Muscle layer of duodenum (tissue), 2 donors: ENCODE measurements at regions not wholly inside any gene's neighbourhood (a gene's known extent, or its start where the extent isn't known, plus 50 kb on each side); places are given as distances from the start of the nearest gene placed in this dataset.

Experiments
- H3K27ac ChIP-seq: one replicate; pipeline ENCODE4 v1.7.0; 2013; ENCODE audit warnings: mild to moderate bottlenecking, low read length
- H3K27me3 ChIP-seq: one replicate; pipeline ENCODE4 v1.7.0; 2013; ENCODE audit warnings: low read depth, mild to moderate bottlenecking, control low read depth, low read length
- H3K36me3 ChIP-seq, 2 donors: one replicate each; pipeline ENCODE4 v1.7.0; 2013; ENCODE audit warnings: low read length in 2 of 2, control low read depth in 1 of 2, mild to moderate bottlenecking in 1 of 2; ENCODE audit not compliant: insufficient read depth in 2 of 2, control insufficient read depth in 1 of 2
- H3K4me1 ChIP-seq, 2 donors: one replicate each; pipeline ENCODE4 v1.7.0; 2013; ENCODE audit warnings: low read length in 2 of 2, mild to moderate bottlenecking in 2 of 2, control low read depth in 1 of 2, moderate library complexity in 1 of 2; ENCODE audit not compliant: insufficient read depth in 2 of 2, control insufficient read depth in 1 of 2
- H3K4me3 ChIP-seq, 2 donors: one replicate each; pipeline ENCODE4 v1.7.0; 2013; ENCODE audit warnings: low read length in 2 of 2, low read depth in 1 of 2, mild to moderate bottlenecking in 1 of 2
- H3K9me3 ChIP-seq, 2 donors: one replicate each; pipeline ENCODE4 v1.7.0; 2013; ENCODE audit warnings: low read length in 2 of 2, control low read depth in 1 of 2, mild to moderate bottlenecking in 1 of 2; ENCODE audit not compliant: control insufficient read depth in 1 of 2
- donor health status: healthy.

- Histone ChIP-seq H3K4me3 (no peak overlapping the region), H3K4me1 (peaks cover 0 to 6% of the 10 kb centered on the region in 2 donors), H3K27me3 (no peaks in the 10 kb centered on the region), H3K36me3 (no peaks in the 10 kb centered on the region), H3K9me3 (no peaks in the 10 kb centered on the region), H3K27ac (peak overlapping the region; percentile 13)
These were observed 216.0 kb downstream of the HAPSTR1 start for GRCh38 chr16:9307446-9307845.

- H3K4me3 ChIP-seq = no peak overlapping the region
- no peaks in the 10 kb centered on the region for H3K36me3 ChIP-seq
- peak overlapping the region; percentile 13 for H3K27ac ChIP-seq
- no peaks in the 10 kb centered on the region for H3K9me3 ChIP-seq
- H3K27me3 ChIP-seq = no peaks in the 10 kb centered on the region
- H3K4me1 ChIP-seq = peaks cover 0 to 6% of the 10 kb centered on the region in 2 donors
These were observed 216.9 kb downstream of the HAPSTR1 start for GRCh38 chr16:9308356-9308801.

- no peaks in the 10 kb centered on the region for H3K9me3 ChIP-seq
- H3K4me3 ChIP-seq = no peak overlapping the region
- peak overlapping the region; percentile 74 for H3K27ac ChIP-seq
- H3K27me3 ChIP-seq = no peaks in the 10 kb centered on the region
- no peaks in the 10 kb centered on the region for H3K36me3 ChIP-seq
- peaks cover 0 to 6% of the 10 kb centered on the region in 2 donors for H3K4me1 ChIP-seq
These were observed 217.4 kb downstream of the HAPSTR1 start for GRCh38 chr16:9308850-9309249.

- H3K4me3 ChIP-seq = no peak overlapping the region
- H3K27ac ChIP-seq = no peak overlapping the region
- H3K27me3 ChIP-seq = no peaks in the 10 kb centered on the region
- no peaks in the 10 kb centered on the region for H3K36me3 ChIP-seq
- H3K4me1 ChIP-seq = peaks cover 0 to 6% of the 10 kb centered on the region in 2 donors
- no peaks in the 10 kb centered on the region for H3K9me3 ChIP-seq
These were observed 218.4 kb downstream of the HAPSTR1 start for GRCh38 chr16:9309844-9310243.

GRCh38 chr16:9311303-9311954 lies 220.0 kb downstream of the HAPSTR1 start:
- H3K36me3 ChIP-seq = no peaks in the 10 kb centered on the region
- peaks cover 0 to 6% of the 10 kb centered on the region in 2 donors for H3K4me1 ChIP-seq
- no peak overlapping the region for H3K27ac ChIP-seq
- no peak overlapping the region for H3K4me3 ChIP-seq
- H3K9me3 ChIP-seq = no peaks in the 10 kb centered on the region
- H3K27me3 ChIP-seq = no peaks in the 10 kb centered on the region

GRCh38 chr16:9316008-9316407 lies 224.6 kb downstream of the HAPSTR1 start:
- H3K4me1 ChIP-seq = no peaks in the 10 kb centered on the region
- H3K36me3 ChIP-seq = no peaks in the 10 kb centered on the region
- peaks cover 0 to 3% of the 10 kb centered on the region in 2 donors for H3K9me3 ChIP-seq
- H3K27me3 ChIP-seq = no peaks in the 10 kb centered on the region
- no peak overlapping the region for H3K27ac ChIP-seq
- H3K4me3 ChIP-seq = no peak overlapping the region

- Histone ChIP-seq H3K27me3 (no peaks in the 10 kb centered on the region), H3K4me1 (no peaks in the 10 kb centered on the region), H3K4me3 (no peak overlapping the region), H3K36me3 (no peaks in the 10 kb centered on the region), H3K9me3 (peaks cover 0 to 3% of the 10 kb centered on the region in 2 donors), H3K27ac (no peak overlapping the region)
These were observed 225.2 kb downstream of the HAPSTR1 start for GRCh38 chr16:9316615-9317014.

GRCh38 chr16:9318764-9319163 lies 227.3 kb downstream of the HAPSTR1 start:
- Histone ChIP-seq H3K4me1 (no peaks in the 10 kb centered on the region), H3K27ac (no peak overlapping the region), H3K9me3 (peaks cover 0 to 3% of the 10 kb centered on the region in 2 donors), H3K4me3 (no peak overlapping the region), H3K27me3 (no peaks in the 10 kb centered on the region), H3K36me3 (no peaks in the 10 kb centered on the region)

- no peak overlapping the region for H3K27ac ChIP-seq
- peaks cover 0 to 3% of the 10 kb centered on the region in 2 donors for H3K9me3 ChIP-seq
These were observed 231.3 kb downstream of the HAPSTR1 start for GRCh38 chr16:9322769-9323168.

GRCh38 chr16:9323170-9323569 lies 231.7 kb downstream of the HAPSTR1 start:
- Histone ChIP-seq H3K9me3 (peaks cover 0 to 3% of the 10 kb centered on the region in 2 donors), H3K4me1 (no peaks in the 10 kb centered on the region), H3K4me3 (no peak overlapping the region), H3K36me3 (no peaks in the 10 kb centered on the region), H3K27ac (no peak overlapping the region), H3K27me3 (no peaks in the 10 kb centered on the region)

More at GRCh38 chr16:9322769-9323168, 231.3 kb downstream of the HAPSTR1 start:
- no peaks in the 10 kb centered on the region for H3K4me1 ChIP-seq
- no peaks in the 10 kb centered on the region for H3K36me3 ChIP-seq
- no peak overlapping the region for H3K4me3 ChIP-seq
- H3K27me3 ChIP-seq = no peaks in the 10 kb centered on the region

GRCh38 chr16:9327253-9327652 lies 235.8 kb downstream of the HAPSTR1 start:
- H3K27me3 ChIP-seq = no peaks in the 10 kb centered on the region
- H3K9me3 ChIP-seq = no peaks in the 10 kb centered on the region
- H3K4me1 ChIP-seq = peaks cover 0 to 9% of the 10 kb centered on the region in 2 donors
- no peak overlapping the region for H3K4me3 ChIP-seq
- H3K27ac ChIP-seq = no peak overlapping the region
- H3K36me3 ChIP-seq = no peaks in the 10 kb centered on the region

- no peak overlapping the region for H3K4me3 ChIP-seq
- H3K27me3 ChIP-seq = no peaks in the 10 kb centered on the region
- no peak overlapping the region for H3K27ac ChIP-seq
- no peaks in the 10 kb centered on the region for H3K9me3 ChIP-seq
- H3K36me3 ChIP-seq = no peaks in the 10 kb centered on the region
- H3K4me1 ChIP-seq = peaks cover 0 to 9% of the 10 kb centered on the region in 2 donors
These were observed 237.0 kb downstream of the HAPSTR1 start for GRCh38 chr16:9328411-9328810.
